ENCODE measurements at regions not wholly inside any gene's neighbourhood (a gene's known extent, or its start where the extent isn't known, plus 50 kb on each side); places are given as distances from the start of the nearest gene placed in this dataset.

DNA sequence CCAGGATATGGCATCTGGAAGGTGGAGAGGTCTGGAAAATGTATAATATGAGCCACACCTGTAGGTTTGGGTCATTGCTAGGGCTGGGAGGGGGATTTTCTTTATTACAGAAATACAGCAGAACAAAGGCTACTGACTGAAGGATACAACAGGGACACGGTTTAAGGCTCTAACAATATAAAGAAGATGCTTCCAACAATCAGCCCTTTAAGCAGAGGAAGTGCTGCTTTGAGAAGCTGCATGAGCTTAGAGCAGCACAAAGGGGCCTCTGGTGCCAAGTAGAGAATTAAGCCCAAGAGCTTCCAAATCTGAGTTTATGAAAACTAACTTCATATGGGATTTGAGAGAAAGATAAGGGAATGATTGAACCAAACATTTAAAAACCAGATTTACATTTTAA, 174.5 kb upstream of the RMP24 start:
- no peaks in the 10 kb centered on the region for H3K36me3 ChIP-seq (ENCODE audit: low read depth)
- no peak overlapping the region for H3K4me3 ChIP-seq
- no peaks in the 10 kb centered on the region for H3K4me1 ChIP-seq (ENCODE audit: low read depth)
- DNase-seq: no peak
- no peaks in the 10 kb centered on the region for H3K9me3 ChIP-seq
- no peak for ATAC-seq
- intact Hi-C loops (cut with DNase I, micrococcal nuclease): no loop called here
- TF ChIP-seq, protein P1, sequence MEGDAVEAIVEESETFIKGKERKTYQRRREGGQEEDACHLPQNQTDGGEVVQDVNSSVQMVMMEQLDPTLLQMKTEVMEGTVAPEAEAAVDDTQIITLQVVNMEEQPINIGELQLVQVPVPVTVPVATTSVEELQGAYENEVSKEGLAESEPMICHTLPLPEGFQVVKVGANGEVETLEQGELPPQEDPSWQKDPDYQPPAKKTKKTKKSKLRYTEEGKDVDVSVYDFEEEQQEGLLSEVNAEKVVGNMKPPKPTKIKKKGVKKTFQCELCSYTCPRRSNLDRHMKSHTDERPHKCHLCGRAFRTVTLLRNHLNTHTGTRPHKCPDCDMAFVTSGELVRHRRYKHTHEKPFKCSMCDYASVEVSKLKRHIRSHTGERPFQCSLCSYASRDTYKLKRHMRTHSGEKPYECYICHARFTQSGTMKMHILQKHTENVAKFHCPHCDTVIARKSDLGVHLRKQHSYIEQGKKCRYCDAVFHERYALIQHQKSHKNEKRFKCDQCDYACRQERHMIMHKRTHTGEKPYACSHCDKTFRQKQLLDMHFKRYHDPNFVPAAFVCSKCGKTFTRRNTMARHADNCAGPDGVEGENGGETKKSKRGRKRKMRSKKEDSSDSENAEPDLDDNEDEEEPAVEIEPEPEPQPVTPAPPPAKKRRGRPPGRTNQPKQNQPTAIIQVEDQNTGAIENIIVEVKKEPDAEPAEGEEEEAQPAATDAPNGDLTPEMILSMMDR (IDR thresholded peaks at IDR 0.05): no peak

DNA sequence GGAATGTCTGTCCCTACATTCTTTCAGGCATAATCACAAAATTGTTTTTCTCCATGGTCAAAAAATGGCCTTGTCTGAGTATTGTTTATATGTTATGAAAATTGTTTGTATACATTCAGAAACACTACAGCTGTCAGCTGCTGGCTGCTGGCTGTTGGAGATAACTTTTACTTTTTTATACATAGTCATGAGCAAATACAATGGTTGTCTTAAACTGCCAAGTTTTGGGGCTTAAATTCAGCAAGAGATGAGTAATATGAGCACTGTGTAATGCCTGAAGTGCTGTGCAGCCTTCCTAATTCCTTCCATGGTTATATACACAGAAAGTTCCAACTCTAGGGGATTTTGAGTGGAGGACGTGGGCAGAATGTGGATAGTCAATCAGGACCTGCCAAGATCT, 168.9 kb upstream of the RMP24 start:
- Histone ChIP-seq H3K4me3 (no peak overlapping the region), H3K9me3 (no peaks in the 10 kb centered on the region), H3K4me1 (ENCODE audit: low read depth) (no peaks in the 10 kb centered on the region), H3K36me3 (ENCODE audit: low read depth) (no peaks in the 10 kb centered on the region)
- TF ChIP-seq, protein P1 (IDR thresholded peaks at IDR 0.05): no peak
- no peak for ATAC-seq
- no peak for DNase-seq
- intact Hi-C loops (cut with DNase I, micrococcal nuclease): no loop called here

DNA sequence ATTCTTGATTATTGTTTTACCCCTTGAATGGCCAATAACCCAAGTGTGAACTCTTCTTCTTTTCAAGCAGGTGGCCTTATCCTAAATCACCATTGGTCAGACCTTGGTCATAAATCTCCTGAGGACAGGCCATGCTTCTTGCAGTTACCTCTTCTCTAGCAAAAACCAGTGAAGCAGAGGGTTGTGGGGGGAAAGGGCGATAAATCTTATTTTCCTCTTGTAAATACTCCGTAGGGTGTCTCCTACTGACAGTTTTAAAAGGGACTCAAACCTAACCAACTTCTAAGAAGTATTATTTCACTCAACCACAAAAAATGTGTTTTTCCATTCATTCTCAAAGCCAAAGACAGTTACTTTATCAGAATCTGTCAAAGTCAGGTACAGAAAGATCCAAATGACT, 168.1 kb upstream of the RMP24 start:
- Histone ChIP-seq H3K36me3 (ENCODE audit: low read depth) (no peaks in the 10 kb centered on the region), H3K4me1 (ENCODE audit: low read depth) (no peaks in the 10 kb centered on the region), H3K4me3 (no peak overlapping the region), H3K9me3 (no peaks in the 10 kb centered on the region)
- ATAC-seq (no peak), DNase-seq (no peak)
- TF ChIP-seq, protein P1 (IDR thresholded peaks at IDR 0.05): no peak
- intact Hi-C loops (cut with DNase I, micrococcal nuclease): no loop called here

DNA sequence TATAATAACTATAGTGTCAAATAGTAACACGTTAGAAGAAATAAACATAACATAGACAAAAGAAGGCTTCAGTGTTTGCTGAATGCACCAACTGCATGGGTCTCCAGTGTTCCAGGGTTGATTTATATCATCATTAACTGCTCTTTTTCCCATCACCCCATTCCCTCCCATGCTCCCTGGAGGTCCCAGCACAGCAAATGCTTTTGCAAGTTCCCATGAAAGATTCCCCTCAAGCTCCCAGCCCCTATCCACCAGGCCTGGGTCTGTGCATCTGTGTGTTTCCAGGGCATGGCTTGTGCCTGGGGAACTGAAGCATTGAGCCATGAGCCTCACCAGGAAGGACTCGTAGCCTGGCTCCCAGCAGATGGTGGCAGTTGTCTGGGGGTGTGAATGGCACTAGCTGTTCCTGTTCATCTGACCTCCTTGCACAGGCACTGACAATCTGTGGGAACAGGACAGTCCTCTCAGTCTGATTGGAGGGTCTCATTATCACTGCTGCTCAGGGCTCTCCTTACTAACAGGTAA, 164.6 kb upstream of the RMP24 start:
- Histone ChIP-seq H3K36me3 (ENCODE audit: low read depth) (no peaks in the 10 kb centered on the region), H3K4me3 (no peak overlapping the region), H3K9me3 (no peaks in the 10 kb centered on the region), H3K4me1 (ENCODE audit: low read depth) (no peaks in the 10 kb centered on the region)
- ATAC-seq (no peak), DNase-seq (no peak)
- intact Hi-C loops (cut with DNase I, micrococcal nuclease): no loop called here
- TF ChIP-seq, protein P1 (IDR thresholded peaks at IDR 0.05): no peak

GRCh38 chr18:35808796-35809195, 163.7 kb upstream of the RMP24 start:
- Histone ChIP-seq H3K9me3 (no peaks in the 10 kb centered on the region), H3K4me1 (ENCODE audit: low read depth) (no peaks in the 10 kb centered on the region), H3K4me3 (no peak overlapping the region), H3K36me3 (ENCODE audit: low read depth) (no peaks in the 10 kb centered on the region)
- no peak for DNase-seq
- intact Hi-C loops (cut with DNase I, micrococcal nuclease): no loop called here
- no peak for ATAC-seq
- TF ChIP-seq, protein P1 (IDR thresholded peaks at IDR 0.05): no peak

DNA sequence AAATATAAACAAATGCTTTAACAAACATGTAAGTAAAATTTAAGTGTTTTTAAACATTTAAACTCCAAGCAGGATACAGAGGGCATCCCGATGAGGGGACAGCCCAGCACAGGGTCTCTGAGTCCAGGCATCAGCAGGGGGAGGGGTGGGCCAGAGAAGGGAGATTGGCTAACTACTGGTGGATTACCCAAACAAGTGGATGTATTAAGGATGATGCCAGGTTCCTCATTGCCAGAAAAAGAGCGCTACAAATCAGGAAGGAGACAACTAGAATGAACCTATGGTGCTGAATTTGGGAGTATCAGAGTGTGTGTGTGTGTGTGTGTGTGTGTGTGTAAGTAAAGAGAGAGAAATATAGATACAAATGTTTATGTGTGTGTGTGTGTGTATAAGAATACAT, 162.0 kb upstream of the RMP24 start:
- no peak overlapping the region for H3K4me3 ChIP-seq
- no peaks in the 10 kb centered on the region for H3K9me3 ChIP-seq
- DNase-seq: no peak
- TF ChIP-seq, protein P1 (IDR thresholded peaks at IDR 0.05): no peak
- intact Hi-C loops (cut with DNase I, micrococcal nuclease): no loop called here
- no peaks in the 10 kb centered on the region for H3K4me1 ChIP-seq (ENCODE audit: low read depth)
- no peaks in the 10 kb centered on the region for H3K36me3 ChIP-seq (ENCODE audit: low read depth)
- ATAC-seq: no peak
